Mesothelial cell of epicardium (in vitro differentiated cells): ENCODE measurements at regions not wholly inside any gene's neighbourhood (a gene's known extent, or its start where the extent isn't known, plus 50 kb on each side); places are given as distances from the start of the nearest gene placed in this dataset.
"Not testable (repeated sequence)": the region's sequence is repeated elsewhere in the genome, so short reads cannot be mapped to it uniquely, and the experiment has no call there.

ENCODE experiments used
- DNase-seq, 2 experiments: peaks; one replicate each; pipeline ENCODE4 v3.0.0; 2021; ENCODE audit warnings: low spot score in 2 of 2; ENCODE audit not compliant: unreplicated experiment in 2 of 2
- H3K27ac Mint-ChIP-seq: 2 replicates; pipeline ENCODE4 v1.8.0; 2021; ENCODE audit warnings: mixed read lengths
- H3K27me3 Mint-ChIP-seq: 2 replicates; pipeline ENCODE4 v1.8.0; 2021; ENCODE audit warnings: low read depth, mixed read lengths
- H3K36me3 Mint-ChIP-seq: 2 replicates; pipeline ENCODE4 v1.8.0; 2021; ENCODE audit warnings: mixed read lengths
- H3K4me1 Mint-ChIP-seq: 2 replicates; pipeline ENCODE4 v1.8.0; 2021; ENCODE audit warnings: mixed read lengths
- H3K4me3 Mint-ChIP-seq: 2 replicates; pipeline ENCODE4 v1.8.0; 2021; ENCODE audit warnings: mild to moderate bottlenecking, moderate library complexity, mixed read lengths
- H3K9me3 Mint-ChIP-seq: 2 replicates; pipeline ENCODE4 v1.8.0; 2021; ENCODE audit warnings: mixed read lengths
- CTCF ChIP-seq: fragments of 200-600 bp; sonication (generic); IDR thresholded peaks from one replicate; pipeline ENCODE4 v1.5.0; 2021; ENCODE audit warnings: antibody characterized with exemption; ENCODE audit not compliant: unreplicated experiment

- no peak for DNase-seq
- peaks cover 58% of the 10 kb centered on the region for H3K27me3 Mint-ChIP-seq
- H3K4me1 Mint-ChIP-seq = no peaks in the 10 kb centered on the region
Observed at GRCh38 chrX:140087875-140088274, 122.6 kb upstream of the CXorf66 start.

GRCh38 chrX:140086691-140087090 lies 121.4 kb upstream of the CXorf66 start:
- TF ChIP-seq CTCF = no peak
- Mint-ChIP-seq H3K27me3 (peaks cover 46% of the 10 kb centered on the region), H3K9me3 (no peaks in the 10 kb centered on the region), H3K36me3 (no peaks in the 10 kb centered on the region), H3K4me3 (no peak overlapping the region), H3K4me1 (no peaks in the 10 kb centered on the region), H3K27ac (no peak overlapping the region)
- no peak for DNase-seq

More at GRCh38 chrX:140087875-140088274, 122.6 kb upstream of the CXorf66 start:
- TF ChIP-seq CTCF = no peak
- H3K4me3 Mint-ChIP-seq = no peak overlapping the region
- no peak overlapping the region for H3K27ac Mint-ChIP-seq
- H3K9me3 Mint-ChIP-seq = no peaks in the 10 kb centered on the region
- H3K36me3 Mint-ChIP-seq = no peaks in the 10 kb centered on the region

GRCh38 chrX:140074851-140075250 lies 109.5 kb upstream of the CXorf66 start:
- H3K9me3 Mint-ChIP-seq, H3K4me1 Mint-ChIP-seq, H3K27ac Mint-ChIP-seq, H3K36me3 Mint-ChIP-seq, H3K4me3 Mint-ChIP-seq, H3K27me3 Mint-ChIP-seq, DNase-seq: not testable (repeated sequence)

DNA sequence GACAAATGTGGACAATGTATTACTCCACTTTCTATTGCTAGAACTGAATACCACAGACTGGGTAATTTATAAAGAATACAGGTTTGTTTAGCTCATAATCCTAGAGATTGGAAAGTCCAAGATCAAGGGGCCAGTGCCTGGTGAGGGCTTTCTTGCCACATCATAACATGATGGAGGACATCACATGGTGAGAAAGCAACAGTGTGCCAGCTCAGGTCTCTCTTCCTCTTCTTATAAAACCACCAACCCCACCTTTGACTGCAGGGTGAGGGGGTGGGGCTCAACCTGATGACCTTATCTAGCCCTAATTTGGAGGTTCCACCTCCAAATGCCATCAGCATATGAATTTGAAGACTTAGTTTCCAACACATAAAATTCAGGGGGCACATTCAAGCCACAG lies 105.7 kb upstream of the CXorf66 start:
- Mint-ChIP-seq H3K27me3 (peaks cover 6% of the 10 kb centered on the region), H3K36me3 (no peaks in the 10 kb centered on the region), H3K4me1 (no peaks in the 10 kb centered on the region), H3K4me3 (no peak overlapping the region), H3K9me3 (no peaks in the 10 kb centered on the region), H3K27ac (no peak overlapping the region)
- no peak for DNase-seq
- TF ChIP-seq CTCF = no peak

DNA sequence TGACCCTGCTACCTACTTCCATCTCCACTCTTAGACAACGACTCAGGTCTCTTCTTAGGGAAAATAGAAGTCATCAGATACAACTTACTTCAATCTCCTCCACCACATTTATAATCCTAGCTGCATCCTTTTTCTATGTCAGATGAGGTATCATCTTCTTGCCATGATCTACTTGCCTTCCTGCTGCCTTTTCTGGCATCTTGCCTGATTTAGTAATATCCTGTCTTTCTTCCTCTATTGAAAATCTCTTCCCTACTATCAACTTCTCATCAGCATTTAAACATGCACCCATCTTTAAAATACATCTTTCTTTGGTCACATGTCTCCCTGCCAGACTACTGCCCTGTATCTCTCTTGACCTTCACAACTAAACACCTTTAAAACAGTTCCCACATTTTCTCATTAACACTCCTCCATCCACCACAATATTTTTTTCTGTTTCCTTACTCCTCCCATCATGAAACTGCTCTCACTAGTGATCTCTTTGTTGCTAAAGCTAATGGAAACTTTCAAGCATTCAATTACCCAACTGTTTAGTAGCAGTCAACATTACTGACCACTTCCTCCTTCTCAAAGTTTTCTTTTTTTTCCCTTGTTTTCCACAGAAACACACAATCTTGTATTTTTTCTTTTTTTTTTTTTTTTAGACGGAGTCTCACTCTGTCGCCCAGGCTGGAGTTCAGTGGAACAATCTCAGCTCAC lies 100.8 kb upstream of the CXorf66 start:
- H3K36me3 Mint-ChIP-seq = no peaks in the 10 kb centered on the region
- peaks cover 6% of the 10 kb centered on the region for H3K27me3 Mint-ChIP-seq
- H3K4me1 Mint-ChIP-seq = no peaks in the 10 kb centered on the region
- TF ChIP-seq CTCF = no peak
- no peaks in the 10 kb centered on the region for H3K9me3 Mint-ChIP-seq
- no peak overlapping the region for H3K4me3 Mint-ChIP-seq
- no peak overlapping the region for H3K27ac Mint-ChIP-seq
- no peak for DNase-seq

DNA sequence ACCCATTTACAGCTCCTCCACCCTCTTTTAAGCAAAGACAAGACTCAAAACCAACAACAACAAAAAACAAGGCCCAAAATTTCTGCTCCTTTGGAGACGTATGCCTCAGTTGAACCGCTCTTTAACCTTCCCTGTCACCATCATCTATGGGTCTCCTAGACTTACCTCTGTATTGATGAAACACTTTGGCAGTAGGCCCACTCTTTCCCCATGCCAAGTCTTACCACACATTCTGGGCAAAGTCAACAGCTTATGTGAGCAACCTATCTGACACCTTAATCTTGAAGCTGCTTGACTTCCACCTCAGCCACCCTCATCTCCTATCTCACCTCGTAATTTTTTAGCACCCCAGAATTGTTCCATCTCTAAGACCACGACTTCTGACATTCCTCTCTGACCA lies 99.7 kb upstream of the CXorf66 start:
- no peak overlapping the region for H3K4me3 Mint-ChIP-seq
- no peak overlapping the region for H3K27ac Mint-ChIP-seq
- no peaks in the 10 kb centered on the region for H3K36me3 Mint-ChIP-seq
- H3K4me1 Mint-ChIP-seq = no peaks in the 10 kb centered on the region
- no peak for DNase-seq
- no peaks in the 10 kb centered on the region for H3K9me3 Mint-ChIP-seq
- TF ChIP-seq CTCF = no peak
- peaks cover 6% of the 10 kb centered on the region for H3K27me3 Mint-ChIP-seq
